CD14-positive monocyte (primary cell): ENCODE measurements at regions not wholly inside any gene's neighbourhood (a gene's known extent, or its start where the extent isn't known, plus 50 kb on each side); places are given as distances from the start of the nearest gene placed in this dataset.

Experiments
- DNase-seq, 3 donors: peaks; one replicate each; pipeline ENCODE4 v3.0.0-alpha.2; 2011 to 2022
- H2AFZ ChIP-seq: 2 replicates; pipeline ENCODE4 v1.6.0; 2012; ENCODE audit warnings: mild to moderate bottlenecking, low read depth, low read length, inconsistent platforms; ENCODE audit not compliant: insufficient read depth, poor library complexity, severe bottlenecking
- H3K27ac ChIP-seq, 2 donors: 1 replicate in 1 of 2; 2 replicates in 1 of 2; pipeline ENCODE4 v1.5.1; 2012 to 2013; ENCODE audit warnings: low read length in 2 of 2, control low read depth in 1 of 2, inconsistent platforms in 1 of 2, low read depth in 1 of 2, mild to moderate bottlenecking in 1 of 2
- H3K27me3 ChIP-seq, 2 donors: one replicate each; pipeline versions ENCODE4 v1.6.0 to v1.6.1; 2011 to 2013; ENCODE audit warnings: low read length in 2 of 2; ENCODE audit not compliant: control insufficient read depth in 2 of 2, insufficient read depth in 2 of 2
- H3K36me3 ChIP-seq, 2 donors: replicated peaks in 1 of 2; 1 replicate in 1 of 2; 2 replicates in 1 of 2; pipeline versions ENCODE4 v1.5.1 to v1.6.1; 2012 to 2013; ENCODE audit warnings: low read length in 2 of 2, control low read depth in 1 of 2, inconsistent platforms in 1 of 2, mild to moderate bottlenecking in 1 of 2; ENCODE audit not compliant: insufficient read depth in 2 of 2, control insufficient read depth in 1 of 2
- H3K4me1 ChIP-seq, 2 donors: 1 replicate in 1 of 2; 2 replicates in 1 of 2; pipeline versions ENCODE4 v1.5.1 to v1.6.1; 2012 to 2013; ENCODE audit warnings: low read length in 2 of 2, control low read depth in 1 of 2, inconsistent platforms in 1 of 2, mild to moderate bottlenecking in 1 of 2, moderate library complexity in 1 of 2; ENCODE audit not compliant: insufficient read depth in 2 of 2, control insufficient read depth in 1 of 2
- H3K4me2 ChIP-seq: replicated peaks from 2 replicates; pipeline ENCODE3; 2012; ENCODE audit warnings: low read length, moderate library complexity, mild to moderate bottlenecking; ENCODE audit not compliant: poor library complexity, severe bottlenecking; ENCODE audit errors: extremely low read depth
- H3K4me3 ChIP-seq, 3 experiments: fragments of 200-600 bp in 1 of 3; sonication (generic) in 1 of 3; replicated peaks in 1 of 3; 1 replicate in 2 of 3; 2 replicates in 1 of 3; pipeline ENCODE4 v1.5.1; 2011 to 2013; ENCODE audit warnings: low read length in 3 of 3, mild to moderate bottlenecking in 3 of 3, control low read depth in 2 of 3, low read depth in 2 of 3, inconsistent platforms in 1 of 3, moderate library complexity in 1 of 3
- H3K79me2 ChIP-seq: 2 replicates; pipeline ENCODE4 v1.6.0; 2012; ENCODE audit warnings: mild to moderate bottlenecking, control low read depth, inconsistent platforms, low read length, moderate library complexity; ENCODE audit not compliant: insufficient read depth
- H3K9ac ChIP-seq: 2 replicates; pipeline ENCODE4 v1.6.0; 2017; ENCODE audit warnings: low read length, mild to moderate bottlenecking; ENCODE audit not compliant: insufficient read depth, poor library complexity, severe bottlenecking
- H3K9me3 ChIP-seq, 2 donors: replicated peaks in 1 of 2; 1 replicate in 1 of 2; 2 replicates in 1 of 2; pipeline versions ENCODE4 v1.5.1 to v1.6.1; 2012 to 2013; ENCODE audit warnings: low read length in 2 of 2, control low read depth in 1 of 2; ENCODE audit not compliant: control insufficient read depth in 1 of 2, insufficient read depth in 1 of 2
- H4K20me1 ChIP-seq: 2 replicates; pipeline ENCODE4 v1.6.0; 2012; ENCODE audit warnings: mild to moderate bottlenecking, low read length, control low read depth, moderate library complexity; ENCODE audit not compliant: insufficient read depth
- H3K27ac Mint-ChIP-seq, 7 donors: one replicate each; pipeline ENCODE4 v1.8.0; 2020; ENCODE audit warnings: mild to moderate bottlenecking in 7 of 7, mixed read lengths in 7 of 7, moderate library complexity in 6 of 7, inconsistent platforms in 2 of 7
- H3K27me3 Mint-ChIP-seq, 3 donors: one replicate each; pipeline ENCODE4 v1.8.0; 2021 to 2022; ENCODE audit warnings: low read depth in 3 of 3, mild to moderate bottlenecking in 3 of 3, mixed read lengths in 3 of 3, moderate library complexity in 3 of 3, inconsistent platforms in 1 of 3
- H3K36me3 Mint-ChIP-seq, 2 donors: one replicate each; pipeline ENCODE4 v1.8.0; 2020; ENCODE audit warnings: mixed read lengths in 2 of 2, inconsistent platforms in 1 of 2, mild to moderate bottlenecking in 1 of 2
- H3K4me1 Mint-ChIP-seq: one replicate; pipeline ENCODE4 v1.8.0; 2020; ENCODE audit warnings: mild to moderate bottlenecking, mixed read lengths
- H3K4me3 Mint-ChIP-seq, 2 donors: one replicate each; pipeline ENCODE4 v1.8.0; 2020; ENCODE audit warnings: mild to moderate bottlenecking in 2 of 2, mixed read lengths in 2 of 2, moderate library complexity in 1 of 2
- H3K9me3 Mint-ChIP-seq, 7 donors: one replicate each; pipeline ENCODE4 v1.8.0; 2020 to 2022; ENCODE audit warnings: mixed read lengths in 7 of 7, mild to moderate bottlenecking in 6 of 7, moderate library complexity in 6 of 7, inconsistent platforms in 2 of 7
- WGBS: methylation state at CpG from one replicate; pipeline ENCODE4 v1.1.5; 2013; ENCODE audit warnings: missing lambda C conversion rate; ENCODE audit not compliant: insufficient coverage; 5-methylcytosine and 5-hydroxymethylcytosine counted together
- intact Hi-C, 2 donors: fragments of 100-400 bp; cut with micrococcal nuclease; formaldehyde crosslinking; loops; one replicate each; pipeline versions ENCODE4 v1.15.0 to v1.15.1; 2023
- TF ChIP-seq, protein P1 (sequence below): fragments of 200-600 bp; IDR thresholded peaks from one replicate; pipeline ENCODE4 v1.8.0; 2022; ENCODE audit warnings: antibody characterized with exemption, mild to moderate bottlenecking

DNA sequence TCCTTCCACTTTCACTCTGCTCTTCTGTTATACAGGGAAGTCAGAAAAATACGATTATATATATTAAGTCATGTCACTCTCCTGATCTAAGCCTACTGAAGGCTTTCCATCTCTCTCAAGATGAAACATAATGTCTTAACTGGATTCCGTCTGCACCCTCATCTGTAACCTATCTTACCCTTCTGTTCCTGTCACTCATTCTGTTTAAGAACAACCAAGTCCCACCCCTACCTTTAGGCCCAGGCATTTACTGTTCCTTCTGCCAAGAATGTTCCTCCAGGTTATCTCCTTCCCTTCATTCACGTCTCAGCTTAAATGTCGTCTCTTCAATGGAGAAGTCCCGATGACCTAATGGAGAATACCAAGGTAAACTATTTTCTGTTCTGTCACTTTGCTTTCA is 1802.4 kb downstream of the MRPL39 start:
- Histone ChIP-seq H3K9me3 (peaks cover 0 to 15% of the 10 kb centered on the region in 2 donors), H3K27me3 (no peaks in the 10 kb centered on the region), H3K4me2 (no peak overlapping the region), H3K9ac (no peak overlapping the region), H4K20me1 (no peaks in the 10 kb centered on the region), H3K4me3 (no peak overlapping the region), H3K27ac (no peak overlapping the region), H3K79me2 (no peaks in the 10 kb centered on the region), H3K36me3 (no peaks in the 10 kb centered on the region), H2AFZ (no peak overlapping the region), H3K4me1 (no peaks in the 10 kb centered on the region)
- 100% methylated on average over 1 of the region's 5 CpGs for WGBS
- H3K27me3 Mint-ChIP-seq = peaks cover 0 to 1% (median 0%) of the 10 kb centered on the region in 3 donors
- no peak overlapping the region for H3K27ac Mint-ChIP-seq
- no peaks in the 10 kb centered on the region for H3K36me3 Mint-ChIP-seq
- TF ChIP-seq, protein P1, sequence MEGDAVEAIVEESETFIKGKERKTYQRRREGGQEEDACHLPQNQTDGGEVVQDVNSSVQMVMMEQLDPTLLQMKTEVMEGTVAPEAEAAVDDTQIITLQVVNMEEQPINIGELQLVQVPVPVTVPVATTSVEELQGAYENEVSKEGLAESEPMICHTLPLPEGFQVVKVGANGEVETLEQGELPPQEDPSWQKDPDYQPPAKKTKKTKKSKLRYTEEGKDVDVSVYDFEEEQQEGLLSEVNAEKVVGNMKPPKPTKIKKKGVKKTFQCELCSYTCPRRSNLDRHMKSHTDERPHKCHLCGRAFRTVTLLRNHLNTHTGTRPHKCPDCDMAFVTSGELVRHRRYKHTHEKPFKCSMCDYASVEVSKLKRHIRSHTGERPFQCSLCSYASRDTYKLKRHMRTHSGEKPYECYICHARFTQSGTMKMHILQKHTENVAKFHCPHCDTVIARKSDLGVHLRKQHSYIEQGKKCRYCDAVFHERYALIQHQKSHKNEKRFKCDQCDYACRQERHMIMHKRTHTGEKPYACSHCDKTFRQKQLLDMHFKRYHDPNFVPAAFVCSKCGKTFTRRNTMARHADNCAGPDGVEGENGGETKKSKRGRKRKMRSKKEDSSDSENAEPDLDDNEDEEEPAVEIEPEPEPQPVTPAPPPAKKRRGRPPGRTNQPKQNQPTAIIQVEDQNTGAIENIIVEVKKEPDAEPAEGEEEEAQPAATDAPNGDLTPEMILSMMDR = no peak
- intact Hi-C loops = no loop called here
- no peak for DNase-seq
- peaks cover 8 to 21% (median 14%) of the 10 kb centered on the region in 7 donors for H3K9me3 Mint-ChIP-seq
- H3K4me3 Mint-ChIP-seq = no peak overlapping the region
- no peaks in the 10 kb centered on the region for H3K4me1 Mint-ChIP-seq

DNA sequence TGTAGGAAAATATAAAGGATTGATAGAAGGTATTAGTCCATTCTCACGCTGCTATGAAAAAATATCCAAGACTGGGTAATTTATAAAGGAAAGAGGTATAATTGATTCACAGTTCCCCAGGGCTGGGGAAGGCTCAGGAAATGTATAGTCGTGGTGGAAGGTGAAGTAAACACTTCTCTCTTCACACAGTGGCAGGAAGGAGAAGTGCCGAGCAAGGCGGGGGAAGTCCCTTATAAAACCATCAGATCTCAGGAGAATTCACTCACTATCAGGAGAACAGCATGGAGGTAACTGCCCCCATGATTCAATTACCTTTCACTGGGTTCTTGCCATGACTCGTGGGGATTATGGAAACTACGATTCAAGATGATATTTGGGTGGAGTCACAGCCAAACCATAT is 1806.0 kb downstream of the MRPL39 start:
- DNase-seq = no peak
- TF ChIP-seq, protein P1 = no peak
- intact Hi-C loops = no loop called here
- peaks cover 0 to 7% of the 10 kb centered on the region in 2 donors for H3K9me3 ChIP-seq
- no peak overlapping the region for H3K9ac ChIP-seq
- no peak overlapping the region for H3K4me3 Mint-ChIP-seq
- H3K4me2 ChIP-seq = no peak overlapping the region
- no peaks in the 10 kb centered on the region for H3K79me2 ChIP-seq
- H4K20me1 ChIP-seq = no peaks in the 10 kb centered on the region
- no peak overlapping the region for H3K4me3 ChIP-seq
- H3K4me1 Mint-ChIP-seq = no peaks in the 10 kb centered on the region
- no peaks in the 10 kb centered on the region for H3K4me1 ChIP-seq
- no CpG with 5 or more reads among the region's 6 CpGs for WGBS
- H3K27ac Mint-ChIP-seq = no peak overlapping the region
- H3K27ac ChIP-seq = no peak overlapping the region
- H3K27me3 ChIP-seq = no peaks in the 10 kb centered on the region
- H3K9me3 Mint-ChIP-seq = peaks cover 0 to 12% (median 3%) of the 10 kb centered on the region in 7 donors
- H3K27me3 Mint-ChIP-seq = peaks cover 0 to 3% (median 0%) of the 10 kb centered on the region in 3 donors
- no peak overlapping the region for H2AFZ ChIP-seq
- no peaks in the 10 kb centered on the region for H3K36me3 ChIP-seq
- no peaks in the 10 kb centered on the region for H3K36me3 Mint-ChIP-seq
